Smooth muscle cell of the brain vasculature (primary cell): ENCODE measurements at regions not wholly inside any gene's neighbourhood (a gene's known extent, or its start where the extent isn't known, plus 50 kb on each side); places are given as distances from the start of the nearest gene placed in this dataset.

Source experiments
- DNase-seq: peaks from one replicate; pipeline ENCODE4 v3.0.0-alpha.2; 2012; ENCODE audit warnings: low read depth, low spot score

GRCh38 chr5:61784341-61784740, 452.3 kb downstream of the ZSWIM6 start:
- DNase-seq = no peak

GRCh38 chr5:61788548-61788947, 456.5 kb downstream of the ZSWIM6 start:
- no peak for DNase-seq

- no peak for DNase-seq
Observed at GRCh38 chr5:61790007-61790406, 457.9 kb downstream of the ZSWIM6 start.

GRCh38 chr5:61790678-61791077, 458.6 kb downstream of the ZSWIM6 start:
- no peak for DNase-seq

DNA sequence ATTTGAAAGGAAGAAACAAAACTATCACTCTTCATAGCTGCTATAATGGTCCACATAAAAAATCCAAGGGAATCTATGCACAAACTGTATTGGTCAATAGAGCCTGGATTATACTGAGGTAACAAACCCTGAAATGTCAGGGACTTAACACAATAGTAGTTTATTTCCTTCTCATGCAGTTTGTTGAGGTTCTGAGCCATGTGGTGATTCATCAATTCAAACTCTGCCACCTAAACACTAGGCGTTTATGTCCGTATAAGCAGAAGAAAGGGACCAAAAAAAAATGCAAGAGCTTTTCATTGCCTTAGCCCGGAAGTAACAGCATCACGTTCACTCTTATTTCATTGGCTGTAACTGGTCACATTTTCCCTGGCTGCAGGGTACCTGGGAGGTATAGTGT, 464.7 kb downstream of the ZSWIM6 start:
- no peak for DNase-seq

DNA sequence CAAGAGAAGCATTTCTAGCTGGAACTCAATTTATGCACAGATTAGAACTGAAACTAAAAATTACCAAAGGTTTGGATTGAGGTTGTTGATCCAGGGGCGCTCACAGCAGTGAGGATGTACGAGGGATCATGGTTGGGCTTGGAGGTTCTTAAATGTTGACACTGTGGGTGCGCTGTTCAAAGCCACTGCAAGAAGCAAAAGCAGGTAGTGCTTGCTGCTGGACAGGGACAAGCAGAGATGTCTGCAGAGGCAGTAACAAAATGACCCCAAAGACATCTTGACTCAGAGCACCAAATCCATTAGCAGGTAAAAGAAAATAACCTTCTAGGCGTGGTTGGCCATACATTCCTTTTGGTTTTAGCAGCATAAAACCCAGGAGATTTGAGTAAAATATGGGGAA, 468.4 kb downstream of the ZSWIM6 start:
- DNase-seq = no peak

DNA sequence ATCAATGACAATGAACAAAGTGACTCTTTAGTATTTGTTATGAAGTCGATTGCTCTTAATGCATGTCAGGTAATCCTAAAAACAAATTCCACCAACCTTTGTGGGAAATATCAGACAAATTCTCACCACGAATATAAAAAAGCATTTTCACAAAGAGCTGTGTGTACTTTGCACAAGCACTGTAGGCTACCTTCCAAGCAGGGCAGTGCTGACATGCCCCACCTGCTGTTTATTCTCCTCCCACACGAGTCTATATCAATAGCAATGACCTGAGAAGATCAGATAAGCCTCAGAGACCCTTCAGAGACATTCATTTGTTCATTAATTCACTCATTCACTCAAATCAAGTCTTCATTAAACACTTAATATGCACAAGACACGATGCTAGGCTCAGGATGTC, 469.1 kb downstream of the ZSWIM6 start:
- no peak for DNase-seq

DNA sequence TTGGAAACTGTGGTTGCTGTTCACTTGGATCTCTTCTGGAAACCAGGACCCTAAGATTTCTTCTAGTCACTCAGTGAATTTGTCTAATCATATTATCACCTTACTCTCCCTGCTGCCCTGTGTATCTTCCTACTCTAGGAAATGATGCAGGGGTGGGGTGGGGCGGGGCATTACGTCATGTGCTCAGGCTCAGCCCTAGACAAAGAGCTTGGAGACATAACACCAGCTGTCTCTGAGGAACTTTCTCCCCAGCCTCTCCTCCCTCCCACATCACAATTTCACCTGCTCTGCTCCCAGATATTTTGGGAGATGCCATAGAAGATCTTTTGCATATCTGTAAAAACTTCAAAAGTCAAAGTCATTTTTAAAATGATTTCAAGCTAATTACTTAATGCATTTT, 470.4 kb downstream of the ZSWIM6 start:
- DNase-seq = no peak

GRCh38 chr5:61805101-61805500, 473.0 kb downstream of the ZSWIM6 start:
- DNase-seq = no peak

DNA sequence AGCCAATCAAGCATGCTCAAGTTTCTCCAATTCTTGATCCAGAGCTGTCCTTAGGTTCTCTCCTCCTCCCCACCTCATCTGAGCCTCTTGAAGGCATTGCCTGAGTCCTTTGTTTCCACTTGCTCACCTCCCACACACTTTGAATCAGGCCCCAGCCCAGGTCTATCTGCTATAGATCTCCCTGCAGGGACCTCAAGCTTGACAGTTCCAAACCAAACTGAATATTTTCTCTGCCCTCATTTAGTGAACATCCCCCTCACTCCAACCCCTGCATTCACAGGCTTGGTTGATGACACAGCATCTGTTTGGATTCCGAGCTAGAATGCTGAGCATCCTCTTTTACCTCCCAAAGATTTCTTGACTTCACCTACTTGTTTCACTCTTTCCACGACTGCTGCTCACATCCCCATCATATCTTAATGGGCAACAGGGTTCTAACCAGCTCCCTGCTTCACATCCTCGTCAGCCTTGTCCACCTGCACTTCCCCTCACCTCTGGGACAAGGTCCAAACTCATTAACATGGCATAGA, 474.5 kb downstream of the ZSWIM6 start:
- DNase-seq = no peak

GRCh38 chr5:61808091-61808490, 476.0 kb downstream of the ZSWIM6 start:
- DNase-seq = no peak

GRCh38 chr5:61808909-61809308, 476.9 kb downstream of the ZSWIM6 start:
- DNase-seq = no peak

DNA sequence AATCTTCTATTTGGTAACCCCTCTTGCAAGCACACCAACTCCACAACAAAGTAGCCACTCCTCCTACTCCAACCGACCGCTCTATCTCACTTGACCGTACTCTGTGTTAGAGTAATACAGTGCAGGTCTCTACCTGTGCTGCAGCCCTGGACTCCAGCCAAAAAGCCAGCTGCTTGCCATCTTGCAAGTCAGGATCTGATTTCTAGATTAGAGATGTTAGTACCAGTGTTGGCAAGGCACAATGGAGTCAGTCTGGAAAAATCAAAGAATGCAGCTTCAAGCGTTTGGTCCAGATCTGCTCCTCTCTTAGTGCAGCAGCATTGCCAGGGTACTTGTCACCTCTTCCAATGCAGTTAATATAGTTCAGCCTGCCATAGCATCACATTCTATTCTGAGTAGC, 477.6 kb downstream of the ZSWIM6 start:
- no peak for DNase-seq

- no peak for DNase-seq
Observed at GRCh38 chr5:61811052-61811451, 479.0 kb downstream of the ZSWIM6 start.

DNA sequence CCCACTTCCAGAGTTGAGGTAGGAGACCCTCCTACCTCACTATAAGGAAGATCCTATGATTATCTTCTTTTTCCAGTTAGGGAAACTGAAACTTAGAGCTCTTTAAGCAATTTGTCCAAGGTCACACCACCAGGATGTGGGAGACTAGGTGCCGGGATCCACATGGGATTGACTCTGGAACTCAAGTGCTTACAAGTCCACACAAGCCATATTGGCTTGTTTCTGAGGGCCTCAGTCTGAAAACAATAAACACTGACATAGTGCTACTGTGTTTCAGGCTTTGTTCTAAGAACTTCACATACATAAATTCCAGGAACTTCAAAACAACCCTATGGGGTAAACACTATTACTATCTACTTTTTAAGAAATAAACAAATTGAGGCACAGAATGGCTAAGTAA, 481.3 kb downstream of the ZSWIM6 start:
- DNase-seq = no peak

DNA sequence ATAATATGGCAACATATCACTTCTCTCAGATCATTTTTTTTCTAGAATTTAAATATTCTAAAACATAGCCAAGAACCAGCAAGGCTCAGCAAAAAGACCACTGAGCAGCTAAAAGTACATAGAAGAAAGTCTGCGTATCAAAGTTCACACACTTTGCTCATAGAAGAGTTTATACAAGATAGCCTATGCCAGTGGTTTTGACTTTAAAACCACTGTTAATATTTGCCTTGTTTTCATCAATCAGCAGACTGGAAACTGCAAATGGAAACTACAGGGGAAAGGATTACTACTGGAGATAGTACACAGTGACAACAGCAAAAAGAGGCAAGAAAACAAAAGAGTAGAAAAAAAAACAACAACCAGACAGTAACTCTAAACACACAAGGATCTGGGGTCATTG, 483.3 kb downstream of the ZSWIM6 start:
- no peak for DNase-seq

DNA sequence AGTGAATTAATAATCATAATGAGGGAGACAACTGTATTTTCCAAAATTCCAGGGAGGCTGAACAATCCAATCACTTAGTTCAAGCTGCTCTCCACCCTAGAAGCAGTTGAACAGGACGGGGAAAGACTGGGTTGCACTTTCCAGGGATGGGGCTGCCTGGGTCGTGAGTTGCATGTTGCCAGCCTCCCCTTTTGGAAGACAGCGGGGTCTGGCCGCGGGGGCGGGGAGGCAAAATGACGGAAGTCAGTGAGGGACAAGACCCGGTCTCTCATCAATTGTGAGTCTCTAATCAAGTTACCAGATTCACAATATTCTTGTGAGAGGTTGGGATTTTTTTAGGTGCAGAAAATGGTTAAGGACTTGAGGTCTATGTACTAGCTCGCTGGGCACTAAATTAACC, 484.1 kb downstream of the ZSWIM6 start:
- DNase-seq = no peak

GRCh38 chr5:61816585-61817450, 484.8 kb downstream of the ZSWIM6 start:
- no peak for DNase-seq

GRCh38 chr5:61817472-61818326, 485.6 kb downstream of the ZSWIM6 start:
- peak; percentile 1 for DNase-seq

GRCh38 chr5:61820836-61821235, 485.2 kb upstream of the KIF2A start:
- no peak for DNase-seq

DNA sequence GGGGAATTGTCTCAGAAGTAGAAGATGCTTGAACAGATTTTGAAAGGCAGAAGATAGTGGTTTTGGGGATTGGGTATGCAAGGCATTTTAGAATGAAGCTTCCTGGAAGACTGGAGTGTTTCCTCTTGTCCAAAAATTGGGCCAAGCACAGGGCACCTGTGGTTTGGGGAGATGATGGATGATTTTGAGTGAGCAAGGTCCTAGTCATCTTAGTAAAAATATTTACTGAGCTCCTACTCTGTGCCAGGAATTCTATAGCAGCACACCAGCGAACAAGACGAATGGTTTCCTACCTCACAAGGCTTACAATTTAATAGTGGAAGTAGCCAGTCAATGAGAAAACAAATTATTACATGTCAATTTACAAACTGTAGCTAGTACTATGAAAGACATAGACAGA, 484.4 kb upstream of the KIF2A start:
- DNase-seq = no peak

DNA sequence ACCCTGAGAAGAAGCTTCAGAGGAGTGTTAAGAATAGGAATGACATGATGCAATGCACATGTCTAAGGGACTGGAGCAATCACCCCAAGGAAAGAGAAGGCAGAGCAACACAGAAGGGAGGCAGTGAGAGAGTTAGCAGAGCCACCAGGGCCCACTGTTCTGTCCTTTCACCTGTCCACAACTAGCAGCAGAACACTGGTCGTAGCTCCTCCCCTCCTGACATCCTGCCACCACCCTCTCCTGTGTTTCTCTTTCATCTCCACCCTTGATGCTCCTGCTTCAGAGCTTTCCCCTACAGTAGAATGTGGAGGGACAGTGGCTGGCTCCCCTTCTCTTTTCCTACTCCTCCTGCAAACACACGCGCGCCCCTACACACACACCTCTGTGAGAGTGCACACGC, 483.4 kb upstream of the KIF2A start:
- DNase-seq = no peak

- no peak for DNase-seq
Observed at GRCh38 chr5:61823065-61823464, 482.9 kb upstream of the KIF2A start.
